ENCODE measurements at regions not wholly inside any gene's neighbourhood (a gene's known extent, or its start where the extent isn't known, plus 50 kb on each side); places are given as distances from the start of the nearest gene placed in this dataset.

DNA sequence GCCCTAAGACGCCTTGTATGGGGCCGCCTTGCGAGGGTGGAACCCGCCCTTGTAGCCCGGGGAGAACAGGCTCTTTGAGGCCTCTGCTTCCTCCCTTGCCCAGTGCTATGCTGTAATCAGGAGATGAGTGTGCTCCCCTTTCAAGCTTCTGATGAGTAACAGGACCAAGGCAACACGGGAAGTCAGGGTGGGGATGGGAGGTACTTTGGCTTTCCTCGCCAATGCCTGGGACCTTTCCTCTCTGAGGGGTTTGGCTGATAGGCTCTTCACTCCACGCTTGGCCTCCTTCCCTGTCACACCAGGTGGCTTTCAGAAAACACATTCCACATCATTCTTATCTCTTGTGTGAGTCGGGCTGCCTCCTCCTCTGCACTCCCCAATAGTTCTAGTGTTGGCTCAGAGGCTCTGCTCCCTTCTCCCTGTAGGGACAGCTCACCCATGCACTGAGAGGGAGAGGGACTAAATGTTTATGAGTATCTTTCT lies 223.7 kb upstream of the TRIB2 start:
- TF ChIP-seq, protein P1, sequence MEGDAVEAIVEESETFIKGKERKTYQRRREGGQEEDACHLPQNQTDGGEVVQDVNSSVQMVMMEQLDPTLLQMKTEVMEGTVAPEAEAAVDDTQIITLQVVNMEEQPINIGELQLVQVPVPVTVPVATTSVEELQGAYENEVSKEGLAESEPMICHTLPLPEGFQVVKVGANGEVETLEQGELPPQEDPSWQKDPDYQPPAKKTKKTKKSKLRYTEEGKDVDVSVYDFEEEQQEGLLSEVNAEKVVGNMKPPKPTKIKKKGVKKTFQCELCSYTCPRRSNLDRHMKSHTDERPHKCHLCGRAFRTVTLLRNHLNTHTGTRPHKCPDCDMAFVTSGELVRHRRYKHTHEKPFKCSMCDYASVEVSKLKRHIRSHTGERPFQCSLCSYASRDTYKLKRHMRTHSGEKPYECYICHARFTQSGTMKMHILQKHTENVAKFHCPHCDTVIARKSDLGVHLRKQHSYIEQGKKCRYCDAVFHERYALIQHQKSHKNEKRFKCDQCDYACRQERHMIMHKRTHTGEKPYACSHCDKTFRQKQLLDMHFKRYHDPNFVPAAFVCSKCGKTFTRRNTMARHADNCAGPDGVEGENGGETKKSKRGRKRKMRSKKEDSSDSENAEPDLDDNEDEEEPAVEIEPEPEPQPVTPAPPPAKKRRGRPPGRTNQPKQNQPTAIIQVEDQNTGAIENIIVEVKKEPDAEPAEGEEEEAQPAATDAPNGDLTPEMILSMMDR (IDR thresholded peaks at IDR 0.05; ENCODE audit: low read depth, low read length): no peak
- DNase-seq (ENCODE audit: extremely low read depth, low read depth): no peak

DNA sequence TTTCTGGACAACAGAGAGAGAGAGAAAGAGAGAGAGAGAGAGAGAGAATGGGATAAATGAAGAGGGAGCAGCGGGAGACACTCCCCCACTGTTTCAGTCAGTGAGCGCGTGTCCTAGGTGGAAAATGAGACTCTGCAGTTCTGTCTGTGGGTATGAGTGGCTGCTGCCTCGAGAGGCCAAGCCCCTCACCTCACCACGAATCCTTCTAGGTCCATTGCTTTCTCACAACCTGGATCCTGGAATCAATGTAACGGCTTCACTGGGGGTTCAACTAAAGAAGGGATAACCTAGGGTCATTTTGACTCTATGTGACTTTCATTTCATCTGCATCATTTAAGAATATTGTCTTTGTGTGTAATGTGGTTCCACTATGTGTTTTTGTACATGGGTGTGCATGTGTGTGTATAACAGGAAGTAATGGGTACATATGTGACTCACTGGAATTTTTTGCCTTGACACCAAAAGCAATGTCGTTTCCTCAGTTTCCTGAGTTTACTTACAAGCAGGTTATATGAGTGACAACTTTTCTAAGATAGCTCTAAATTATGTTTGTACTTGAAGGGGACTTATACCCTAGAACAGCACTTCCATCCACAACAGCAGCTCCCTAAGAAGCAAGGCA lies 221.4 kb upstream of the TRIB2 start:
- DNase-seq (ENCODE audit: extremely low read depth, low read depth): no peak
- TF ChIP-seq, protein P1 (IDR thresholded peaks at IDR 0.05; ENCODE audit: low read depth, low read length): no peak

DNA sequence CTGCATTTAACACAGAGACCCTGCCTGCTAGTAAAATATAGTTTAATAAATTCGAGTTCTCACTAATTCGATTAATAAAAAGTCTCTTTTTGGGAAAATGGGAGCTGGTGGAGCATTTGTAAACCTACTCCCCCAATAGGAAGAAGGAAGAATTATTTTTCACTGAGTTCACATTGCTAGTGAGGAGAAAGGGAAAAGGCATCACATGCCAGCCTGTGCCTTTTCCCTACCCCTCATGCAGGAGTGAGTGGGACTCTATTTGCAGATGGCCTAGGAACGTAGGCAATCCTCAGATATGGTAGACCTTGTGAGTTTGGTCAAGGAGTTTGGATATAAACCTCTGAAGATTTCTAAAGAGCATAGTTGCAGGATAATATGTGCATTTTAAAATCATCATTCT lies 218.4 kb upstream of the TRIB2 start:
- TF ChIP-seq, protein P1 (IDR thresholded peaks at IDR 0.05; ENCODE audit: low read depth, low read length): no peak

DNA sequence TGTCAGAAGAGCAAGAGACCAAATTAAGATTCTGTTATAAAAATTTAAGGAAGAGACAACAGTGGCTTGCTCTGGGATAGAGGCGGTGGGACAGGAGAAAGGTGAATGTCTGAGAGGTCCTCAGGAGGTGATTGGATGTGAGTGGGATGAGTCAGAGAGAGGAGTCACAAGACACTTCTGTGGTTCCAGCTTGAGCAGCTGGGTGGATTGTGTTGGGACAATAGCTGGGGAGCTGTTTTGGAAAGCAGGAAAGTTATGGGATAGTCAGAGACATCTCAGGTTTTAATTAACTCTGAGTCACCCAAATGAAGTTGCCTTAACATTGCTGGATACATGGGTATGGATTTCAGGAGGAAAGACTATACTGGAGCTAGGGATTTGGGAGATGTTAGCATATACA lies 218.0 kb upstream of the TRIB2 start:
- no peak for DNase-seq (ENCODE audit: extremely low read depth, low read depth)
- TF ChIP-seq, protein P1 (IDR thresholded peaks at IDR 0.05; ENCODE audit: low read depth, low read length): no peak

More for the DNA sequence above, 218.4 kb upstream of the TRIB2 start:
- DNase-seq (ENCODE audit: extremely low read depth, low read depth): no peak

DNA sequence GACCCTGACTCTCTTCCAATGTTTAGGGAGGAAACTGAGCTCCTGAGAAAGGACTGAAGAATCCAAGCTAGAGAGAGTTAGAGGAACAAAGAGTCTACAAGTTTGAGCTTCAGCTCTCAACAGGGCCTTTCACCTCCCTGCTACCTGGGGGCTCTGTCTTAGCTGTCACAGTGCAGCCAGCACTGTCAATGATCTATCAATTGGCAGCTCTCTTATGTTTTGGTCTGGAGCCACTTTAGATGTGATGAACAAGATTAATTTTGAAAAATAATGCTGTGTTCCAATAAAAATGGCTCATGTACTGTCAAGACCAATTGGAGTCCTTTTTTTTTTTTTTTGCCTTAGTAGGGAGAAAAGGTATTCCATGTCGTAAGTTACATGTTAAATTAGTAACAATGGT lies 215.8 kb upstream of the TRIB2 start:
- no peak for DNase-seq (ENCODE audit: extremely low read depth, low read depth)
- TF ChIP-seq, protein P1 (IDR thresholded peaks at IDR 0.05; ENCODE audit: low read depth, low read length): no peak

DNA sequence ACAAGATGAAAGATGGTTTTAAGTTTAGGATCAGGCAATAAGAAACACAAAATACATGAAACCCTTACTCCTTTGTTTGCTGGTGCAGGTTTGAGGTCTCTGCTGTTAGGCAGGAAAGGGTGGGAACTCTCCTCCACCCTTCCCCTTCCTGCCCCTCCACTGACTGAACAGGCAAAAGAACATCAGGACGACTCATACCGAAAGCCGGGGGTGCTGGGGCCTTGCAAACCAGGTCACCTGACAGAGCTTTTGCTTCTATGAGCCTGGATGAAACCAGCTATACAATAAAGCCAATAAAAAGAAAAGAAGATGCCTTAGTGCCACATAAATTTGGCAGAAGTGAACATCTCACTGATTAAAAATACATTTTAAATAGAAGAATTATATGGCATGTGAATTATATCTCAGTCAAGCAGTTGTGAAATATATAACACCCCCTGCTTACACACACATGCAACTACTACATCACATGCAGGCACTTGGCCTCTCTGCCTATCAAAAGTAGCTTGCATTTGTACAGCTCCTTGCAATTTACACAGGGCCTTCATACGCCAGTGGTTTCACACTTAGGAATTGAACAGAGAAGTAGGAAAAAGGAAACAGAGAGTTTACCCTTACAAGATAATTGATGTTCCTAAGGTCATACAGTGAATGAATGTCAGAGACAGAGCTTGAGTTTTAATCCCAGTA lies 215.1 kb upstream of the TRIB2 start:
- TF ChIP-seq, protein P1 (IDR thresholded peaks at IDR 0.05; ENCODE audit: low read depth, low read length): no peak
- no peak for DNase-seq (ENCODE audit: extremely low read depth, low read depth)

DNA sequence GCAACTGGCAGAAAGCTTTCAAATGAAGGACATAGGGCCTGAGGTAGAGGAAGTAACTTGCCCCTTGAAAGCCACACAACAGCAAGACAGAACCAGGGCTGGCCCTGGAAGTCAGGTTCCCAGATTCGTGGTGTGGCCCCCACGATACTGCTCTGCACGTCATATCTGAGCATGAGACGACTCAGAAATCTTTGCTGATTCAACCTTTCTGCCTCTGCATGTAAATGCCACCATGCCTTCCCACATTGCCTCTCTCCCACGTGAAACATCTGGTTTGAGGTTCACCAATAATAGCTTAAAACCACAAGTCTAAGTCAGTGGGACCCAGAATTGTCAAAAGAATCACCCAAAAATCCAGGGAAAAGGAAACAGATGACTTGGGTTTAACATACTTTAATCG lies 214.0 kb upstream of the TRIB2 start:
- peak; percentile 63 for DNase-seq (ENCODE audit: extremely low read depth, low read depth)
- TF ChIP-seq, protein P1 (IDR thresholded peaks at IDR 0.05; ENCODE audit: low read depth, low read length): no peak

Data from AG09319 (cell line).